SIG-M5 (cell line): ENCODE measurements at regions not wholly inside any gene's neighbourhood (a gene's known extent, or its start where the extent isn't known, plus 50 kb on each side); places are given as distances from the start of the nearest gene placed in this dataset.
"Not testable (repeated sequence)": the region's sequence is repeated elsewhere in the genome, so short reads cannot be mapped to it uniquely, and the experiment has no call there.

Source experiments
- DNase-seq: peaks from one replicate; lab custom pipeline; 2025; lab: John Stamatoyannopoulos, UW

- no peak for DNase-seq
These were observed 280.4 kb downstream of the ALDH8A1 start for GRCh38 chr6:134669485-134669884.

- no peak for DNase-seq
These were observed 282.8 kb downstream of the ALDH8A1 start for GRCh38 chr6:134667111-134667510.

GRCh38 chr6:134666125-134666524 is 283.8 kb downstream of the ALDH8A1 start:
- DNase-seq, result no peak

GRCh38 chr6:134665029-134665723 is 284.7 kb downstream of the ALDH8A1 start:
- no peak for DNase-seq

- no peak for DNase-seq
These were observed 285.9 kb downstream of the ALDH8A1 start for GRCh38 chr6:134663800-134664535.

- DNase-seq, result no peak
These were observed 286.5 kb downstream of the ALDH8A1 start for GRCh38 chr6:134663356-134663755.

- no peak for DNase-seq
These were observed 287.7 kb downstream of the ALDH8A1 start for GRCh38 chr6:134662077-134662700.

GRCh38 chr6:134659885-134660284 is 290.0 kb downstream of the ALDH8A1 start:
- DNase-seq, result not testable (repeated sequence)

- DNase-seq, result no peak
These were observed 291.3 kb downstream of the ALDH8A1 start for GRCh38 chr6:134658596-134658995.

- DNase-seq, result no peak
These were observed 292.0 kb downstream of the ALDH8A1 start for GRCh38 chr6:134657751-134658527.

- no peak for DNase-seq
These were observed 292.6 kb downstream of the ALDH8A1 start for GRCh38 chr6:134657343-134657742.

GRCh38 chr6:134654751-134655150 is 295.1 kb downstream of the ALDH8A1 start:
- DNase-seq, result no peak

- no peak for DNase-seq
These were observed 298.4 kb downstream of the ALDH8A1 start for GRCh38 chr6:134651519-134651918.

GRCh38 chr6:134647861-134648260 is 302.0 kb downstream of the ALDH8A1 start:
- no peak for DNase-seq

GRCh38 chr6:134642819-134643218 is 307.1 kb downstream of the ALDH8A1 start:
- DNase-seq, result no peak

GRCh38 chr6:134642279-134642678 is 307.6 kb downstream of the ALDH8A1 start:
- no peak for DNase-seq

GRCh38 chr6:134640975-134641429 is 308.9 kb downstream of the ALDH8A1 start:
- DNase-seq, result peak; percentile 59

- no peak for DNase-seq
These were observed 309.7 kb downstream of the ALDH8A1 start for GRCh38 chr6:134640229-134640628.

- DNase-seq, result no peak
These were observed 312.0 kb downstream of the ALDH8A1 start for GRCh38 chr6:134637847-134638437.

- no peak for DNase-seq
These were observed 312.6 kb downstream of the ALDH8A1 start for GRCh38 chr6:134637282-134637681.

- DNase-seq, result no peak
These were observed 313.6 kb downstream of the ALDH8A1 start for GRCh38 chr6:134636186-134636799.
